ENCODE measurements at regions not wholly inside any gene's neighbourhood (a gene's known extent, or its start where the extent isn't known, plus 50 kb on each side); places are given as distances from the start of the nearest gene placed in this dataset.

GRCh38 chr15:38683382-38684242 is 119.0 kb upstream of the RASGRP1 start (continued):
- TF ChIP-seq TP53 (CRISPR knock-in tag; conservative IDR thresholded peaks at IDR 0.05) (no peak), EZH2 (conservative IDR thresholded peaks at IDR 0.05; ENCODE audit: low read depth, low read length) (no peak), ZNF747 (CRISPR knock-in tag; IDR thresholded peaks at IDR 0.05; ENCODE audit: borderline replicate concordance) (no peak), SP140L (CRISPR knock-in tag; IDR thresholded peaks at IDR 0.05; ENCODE audit: borderline replicate concordance) (no peak), PLRG1 (conservative IDR thresholded peaks at IDR 0.05) (no peak)

- 2% methylated on average over 2 of the region's 2 CpGs for WGBS (ENCODE audit: low lambda C conversion rate)
- no peaks in the 10 kb centered on the region; a peak in 1 of 5 replicates for H3K27me3 ChIP-seq (ENCODE audit: control insufficient read depth in 1 of 2, insufficient read depth in 2 of 2, low read length in 2 of 2)
- BruUV-seq (replicated peaks): no TSS peak
- intact Hi-C loops (cut with micrococcal nuclease; ENCODE audit: unreplicated experiment) (no loop called here), in situ Hi-C loops (cut with HindIII; ENCODE audit: extremely low pct_ligation_motif_present, low pct_unique_long_range_greater_than_20kb) (loop anchor here (5.0 to 25.0 kb wide), 3 partner anchors 210 to 672 kb away; no protein-coding TSS in a partner anchor)
- H3K79me2 ChIP-seq (ENCODE audit: insufficient read depth, low read length): no peaks in the 10 kb centered on the region
- no peaks in the 10 kb centered on the region for H3K9me3 ChIP-seq (ENCODE audit: low read length)
- FAIRE-seq: no peak
- no peak for ATAC-seq
- H3K9ac ChIP-seq (ENCODE audit: insufficient read depth, low read depth, low read length): no peak overlapping the region
- H3K4me3 ChIP-seq (replicated peaks in 1 of 3; ENCODE audit: insufficient read depth in 1 of 3, low read depth in 2 of 3, low read length in 3 of 3): no peak overlapping the region
- ChIA-PET CTCF (ENCODE audit: low intra/inter-chr PET ratio, low total read pairs) (interaction anchor here (1.4 kb wide), 1 partner anchor 211 kb away, joined by 10 read pairs; no protein-coding TSS in a partner anchor), POLR2A (no interaction called here)
- H3K36me3 ChIP-seq (replicated peaks in 1 of 2; ENCODE audit: control insufficient read depth in 1 of 2, insufficient read depth in 2 of 2, low read length in 2 of 2): no peaks in the 10 kb centered on the region
- no peak overlapping the region for H3K4me2 ChIP-seq (ENCODE audit: low read depth, low read length)
- DNase-seq (ENCODE audit: low spot score): no peak
- TF ChIP-seq NR2F2 (IDR thresholded peaks at IDR 0.05; ENCODE audit: borderline replicate concordance, low read depth): no peak
- TF ChIP-seq ZNF281 (CRISPR knock-in tag; IDR thresholded peaks at IDR 0.05; ENCODE audit: borderline replicate concordance): no peak
- TF ChIP-seq ZMAT3 (CRISPR knock-in tag; conservative IDR thresholded peaks at IDR 0.05): no peak
- TF ChIP-seq NBN (conservative IDR thresholded peaks at IDR 0.05): no peak
- no peak for TF ChIP-seq ZNF614 (CRISPR knock-in tag; IDR thresholded peaks at IDR 0.05; ENCODE audit: borderline replicate concordance)
- TF ChIP-seq ZNF251 (CRISPR knock-in tag; IDR thresholded peaks at IDR 0.05): no peak
- TF ChIP-seq ZNF709 (CRISPR knock-in tag; IDR thresholded peaks at IDR 0.05): no peak
- TF ChIP-seq XRCC5 (optimal IDR thresholded peaks at IDR 0.05; ENCODE audit: low read length): no peak
- no peak for TF ChIP-seq SMAD3 (CRISPR knock-in tag; IDR thresholded peaks at IDR 0.05)
- no peak for TF ChIP-seq NAIF1 (CRISPR knock-in tag; IDR thresholded peaks at IDR 0.05; ENCODE audit: borderline replicate concordance)
- TF ChIP-seq ZNF253 (CRISPR knock-in tag; IDR thresholded peaks at IDR 0.05; ENCODE audit: borderline replicate concordance): no peak
- TF ChIP-seq MIXL1 (CRISPR knock-in tag; IDR thresholded peaks at IDR 0.05): no peak
- no peak for TF ChIP-seq CBX2 (IDR thresholded peaks at IDR 0.05; ENCODE audit: low read depth, low read length)
- TF ChIP-seq CBX2 (CRISPR knock-in tag; IDR thresholded peaks at IDR 0.05; ENCODE audit: low read depth): no peak
- TF ChIP-seq POLR2A (IDR thresholded peaks at IDR 0.05; ENCODE audit: insufficient read depth in 1 of 2, low read depth in 2 of 2, low read length in 2 of 2): no peak
- TF ChIP-seq IRF2 (CRISPR knock-in tag; IDR thresholded peaks at IDR 0.05): no peak
- no peaks in the 10 kb centered on the region for H3K4me1 ChIP-seq (ENCODE audit: insufficient read depth, low read length)
- H3K27ac ChIP-seq (ENCODE audit: extremely low read length, insufficient read depth, low read length): no peak overlapping the region
- no peaks in the 10 kb centered on the region for H4K20me1 ChIP-seq (ENCODE audit: insufficient read depth, low read length)
- no peak overlapping the region for H2AFZ ChIP-seq (ENCODE audit: low read length)
Observed at GRCh38 chr15:38684440-38685010, 119.9 kb upstream of the RASGRP1 start.
